GM18870 (cell line): ENCODE measurements at regions not wholly inside any gene's neighbourhood (a gene's known extent, or its start where the extent isn't known, plus 50 kb on each side); places are given as distances from the start of the nearest gene placed in this dataset.
"Not testable (repeated sequence)": the region's sequence is repeated elsewhere in the genome, so short reads cannot be mapped to it uniquely, and the experiment has no call there.

ENCODE experiments used
- ATAC-seq: cut with Tn5 transposase; IDR thresholded peaks from one replicate; pipeline ENCODE4 v1.9.1; 2021; ENCODE audit warnings: moderate library complexity; ENCODE audit not compliant: unreplicated experiment

GRCh38 chr5:112533362-112533761 is 114.3 kb upstream of the EPB41L4A start:
- ATAC-seq: no peak

- no peak for ATAC-seq
Observed at GRCh38 chr5:112534067-112534583, 115.0 kb upstream of the EPB41L4A start.

DNA sequence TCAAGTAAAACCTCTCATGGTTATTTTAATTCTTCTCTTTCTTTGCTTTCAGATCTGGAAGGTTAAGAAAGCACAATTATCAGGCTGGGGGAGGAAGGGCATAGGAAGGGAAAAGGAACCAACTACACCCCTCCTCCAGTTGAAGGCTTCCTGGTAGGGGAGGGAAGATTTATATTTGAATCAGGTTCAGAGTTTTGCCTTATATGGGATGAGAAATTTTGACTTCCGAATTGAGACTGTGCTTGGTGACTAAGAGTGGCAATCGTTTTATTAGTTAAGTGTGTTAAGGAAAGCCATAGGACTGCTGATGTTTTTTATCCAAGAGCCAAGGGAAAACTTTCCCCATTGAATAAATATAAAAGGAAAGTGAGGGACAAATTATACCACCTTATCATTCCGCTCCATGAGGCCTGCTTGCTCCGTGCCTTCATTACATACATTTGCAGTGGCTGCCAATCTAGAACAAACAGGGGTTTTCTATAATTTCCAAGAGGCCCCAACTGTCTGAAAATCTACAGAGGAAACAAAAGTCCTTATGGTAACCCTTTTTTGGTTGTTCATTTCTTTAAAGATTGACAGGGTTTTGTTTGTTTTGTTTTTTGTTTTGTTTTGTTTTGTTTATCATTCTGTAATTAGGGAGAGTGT is 115.7 kb upstream of the EPB41L4A start:
- no peak for ATAC-seq

GRCh38 chr5:112535356-112535755 is 116.3 kb upstream of the EPB41L4A start:
- no peak for ATAC-seq

DNA sequence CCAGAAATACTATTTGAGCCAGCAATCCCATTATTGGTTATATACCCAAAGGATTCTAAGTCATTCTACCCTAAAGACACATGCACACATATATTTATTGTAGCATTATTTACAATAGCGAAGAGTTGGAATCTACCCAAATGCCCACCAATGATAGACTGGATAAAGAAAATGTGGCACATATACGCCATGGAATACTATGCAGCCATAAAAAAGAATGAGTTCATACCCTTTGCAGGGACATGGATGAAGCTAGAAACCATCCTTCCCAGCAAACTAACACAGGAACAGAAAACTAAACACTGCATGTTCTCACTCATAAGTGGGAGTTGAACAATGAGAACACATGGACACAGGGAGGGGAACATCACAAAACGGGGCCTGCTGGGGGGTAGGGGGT is 125.5 kb upstream of the EPB41L4A start:
- not testable (repeated sequence) for ATAC-seq

- ATAC-seq: no peak
Observed at GRCh38 chr5:112546946-112547592, 128.0 kb upstream of the EPB41L4A start.

- no peak for ATAC-seq
Observed at GRCh38 chr5:112548246-112548881, 129.3 kb upstream of the EPB41L4A start.

DNA sequence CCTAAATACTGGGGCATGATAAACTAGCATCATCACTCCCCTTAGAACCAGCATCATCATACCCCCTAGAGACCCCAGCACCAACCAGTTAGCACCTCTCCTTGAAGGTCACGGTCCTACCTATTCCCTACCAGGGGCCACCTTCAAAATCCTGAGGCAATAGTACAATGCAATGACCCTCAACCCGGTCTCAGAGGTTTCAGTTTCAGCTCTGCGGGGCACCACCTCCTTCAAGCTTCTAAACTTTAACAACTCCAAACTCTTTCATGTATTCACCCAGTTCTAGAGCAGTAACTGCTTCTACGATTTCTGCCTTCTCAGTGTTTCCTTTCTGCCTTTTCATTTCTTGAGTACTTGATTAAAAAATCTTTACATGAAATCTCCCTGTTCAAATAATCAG is 130.1 kb upstream of the EPB41L4A start:
- ATAC-seq: no peak

- no peak for ATAC-seq
Observed at GRCh38 chr5:112549605-112550166, 130.6 kb upstream of the EPB41L4A start.

DNA sequence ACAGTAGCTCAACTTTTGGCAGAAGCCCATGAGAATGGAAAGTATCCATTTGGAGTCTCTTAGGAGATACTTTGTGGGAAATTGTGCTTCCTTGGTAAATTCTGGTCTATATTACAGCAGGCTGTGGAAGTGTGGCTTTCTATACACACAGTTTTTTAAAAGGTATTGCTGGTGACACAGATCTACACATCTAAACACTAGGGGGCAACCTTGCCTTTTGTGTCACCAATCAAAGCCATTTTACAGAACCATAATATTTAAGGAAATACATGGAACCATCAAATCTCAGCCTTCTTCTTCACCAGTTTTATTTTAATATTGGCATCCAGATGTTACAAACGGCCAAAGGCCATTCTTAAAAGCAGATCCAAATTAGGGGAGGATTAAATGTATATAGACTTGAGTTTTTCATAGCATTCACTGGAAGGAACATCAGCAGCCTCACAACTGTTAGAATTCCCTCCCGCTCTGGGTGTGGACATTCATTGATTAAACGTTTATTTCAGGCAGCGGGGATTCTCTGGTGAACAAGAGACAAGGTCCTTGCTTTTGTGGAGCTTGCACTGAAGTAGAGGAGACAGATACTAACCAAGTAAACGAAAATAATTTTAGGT is 132.4 kb upstream of the EPB41L4A start:
- ATAC-seq: no peak

DNA sequence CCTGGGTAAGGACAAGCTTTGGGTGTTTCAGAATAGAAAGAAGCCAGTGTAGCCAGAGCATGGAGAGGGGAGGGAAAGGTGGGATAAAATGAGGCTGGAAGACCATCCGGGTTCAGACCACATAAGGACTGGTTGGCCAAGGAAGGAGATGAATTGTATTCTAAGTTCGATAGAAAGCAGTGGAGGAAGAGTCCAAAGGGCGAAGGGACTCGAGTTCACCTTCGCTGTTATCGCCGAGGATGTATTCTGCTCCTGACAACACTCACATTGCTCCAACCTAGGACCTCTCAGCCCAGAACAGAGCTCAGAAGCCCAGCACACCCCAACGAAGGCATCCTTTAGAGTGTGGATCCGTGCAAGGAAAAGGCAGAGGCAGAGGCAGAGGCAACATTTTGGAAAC is 133.1 kb upstream of the EPB41L4A start:
- no peak for ATAC-seq

DNA sequence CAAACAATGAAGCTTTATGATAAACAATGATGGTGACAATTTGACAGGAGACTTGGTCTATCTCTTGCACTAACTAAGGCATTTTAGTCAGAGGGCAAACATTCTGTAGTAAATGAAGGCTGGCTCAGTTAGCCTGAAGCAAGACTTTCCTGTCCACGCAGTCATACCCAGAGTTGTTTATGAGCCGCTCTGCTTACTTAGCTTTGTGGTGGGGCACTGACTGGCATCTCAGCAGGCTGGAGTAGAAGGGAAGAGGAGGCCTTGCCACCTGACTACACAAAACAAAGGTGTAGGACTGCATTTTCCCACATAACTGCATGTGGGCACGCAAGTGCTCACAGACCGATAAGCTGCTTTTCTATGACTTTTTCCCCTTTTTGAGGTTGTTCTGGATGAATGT is 133.7 kb upstream of the EPB41L4A start:
- ATAC-seq: no peak

- ATAC-seq: no peak
Observed at GRCh38 chr5:112554101-112554977, 135.3 kb upstream of the EPB41L4A start.

GRCh38 chr5:112555197-112555596 is 136.1 kb upstream of the EPB41L4A start:
- no peak for ATAC-seq

DNA sequence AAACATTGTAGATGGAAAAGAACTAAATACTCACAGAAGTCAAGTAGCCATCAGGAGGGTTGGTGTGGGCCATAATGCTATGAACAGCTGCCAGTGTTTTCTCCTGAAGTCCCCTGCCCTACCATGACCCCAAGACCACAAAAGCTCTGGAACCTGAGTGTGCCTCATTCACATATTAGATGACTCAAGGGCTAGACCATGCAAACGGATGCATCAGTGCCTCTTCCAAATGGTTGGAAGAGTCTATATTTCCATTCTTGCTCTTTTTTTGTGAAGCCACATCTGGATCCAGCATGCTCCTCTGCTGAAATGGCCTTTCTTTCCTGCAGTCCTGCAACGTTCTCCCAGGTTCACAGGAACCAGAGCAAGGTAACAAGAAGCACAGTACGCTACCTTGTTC is 136.6 kb upstream of the EPB41L4A start:
- ATAC-seq: no peak

- not testable (repeated sequence) for ATAC-seq
Observed at GRCh38 chr5:112559501-112559900, 140.4 kb upstream of the EPB41L4A start.

GRCh38 chr5:112560371-112560770 is 141.3 kb upstream of the EPB41L4A start:
- no peak for ATAC-seq

DNA sequence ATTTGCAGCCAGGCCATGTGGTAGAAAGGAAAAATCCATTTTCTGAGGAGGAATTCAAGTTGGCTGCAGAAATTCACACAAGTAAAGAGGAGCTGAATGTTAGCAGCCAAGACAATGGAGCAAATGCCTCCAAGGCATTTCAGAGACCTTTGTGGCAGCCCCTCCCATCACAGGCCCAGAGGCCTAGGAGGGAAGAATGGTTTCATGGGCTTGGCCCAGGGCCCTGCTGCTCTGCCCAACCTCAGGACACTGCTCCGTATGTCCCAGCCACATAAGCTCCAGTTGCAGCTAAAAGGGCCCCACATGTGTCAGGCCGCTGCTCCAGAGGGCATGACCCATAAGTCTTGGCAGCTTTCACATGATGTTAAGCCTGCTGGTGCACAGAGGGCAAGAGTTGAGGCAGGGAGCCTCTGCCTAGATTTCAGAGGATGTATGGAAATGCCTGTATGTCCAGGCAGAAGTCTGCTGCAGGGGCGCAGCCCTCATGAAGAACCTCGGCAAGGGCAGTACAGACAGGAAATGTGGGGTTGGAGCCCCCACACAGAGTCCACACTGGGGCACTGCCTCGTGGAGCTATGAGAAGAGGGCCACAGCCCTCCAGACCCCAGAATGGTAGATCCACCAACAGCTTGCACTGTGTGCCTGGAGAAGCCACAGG is 144.2 kb upstream of the EPB41L4A start:
- no peak for ATAC-seq

GRCh38 chr5:112566251-112566650 is 147.2 kb upstream of the EPB41L4A start:
- ATAC-seq: no peak

- no peak for ATAC-seq
Observed at GRCh38 chr5:112569596-112569995, 150.5 kb upstream of the EPB41L4A start.
